IMR-90 (cell line): ENCODE measurements at regions not wholly inside any gene's neighbourhood (a gene's known extent, or its start where the extent isn't known, plus 50 kb on each side); places are given as distances from the start of the nearest gene placed in this dataset.

ENCODE experiments used
- POLR2A ChIP-seq: IDR thresholded peaks from 2 replicates; pipeline ENCODE4 v1.6.1; 2012; ENCODE audit warnings: mild to moderate bottlenecking, low read depth, low read length
- SMC3 ChIP-seq: fragments of 150-350 bp; IDR thresholded peaks from 2 replicates; pipeline ENCODE4 v1.6.1; 2016; ENCODE audit warnings: low read depth, mild to moderate bottlenecking, antibody characterized with exemption, low read length, moderate library complexity
- TF ChIP-seq, protein P1 (sequence below): conservative IDR thresholded peaks from 2 replicates; pipeline ENCODE4 v1.5.1; 2012; ENCODE audit warnings: mild to moderate bottlenecking, low read depth, low read length, improper control_type of control experiment

DNA sequence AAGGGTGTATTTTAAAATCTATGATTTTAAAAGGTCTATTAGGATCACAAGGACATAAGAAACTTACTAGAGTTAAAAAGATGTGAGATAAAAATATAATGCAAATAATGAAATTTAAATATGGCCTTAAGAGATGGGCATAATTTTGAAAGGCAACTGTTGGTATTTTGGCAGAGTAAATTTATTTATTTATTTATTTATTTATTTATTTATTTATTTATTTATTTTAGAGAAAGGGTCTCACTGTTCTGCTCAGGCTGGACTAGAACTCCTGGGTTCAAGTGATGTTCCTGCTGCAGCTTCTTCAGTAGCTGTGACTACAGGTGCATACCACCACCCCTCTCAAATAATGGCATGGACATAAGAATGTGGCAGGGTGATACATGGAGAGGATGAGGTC, 932.1 kb upstream of the LCORL start:
- TF ChIP-seq, protein P1, sequence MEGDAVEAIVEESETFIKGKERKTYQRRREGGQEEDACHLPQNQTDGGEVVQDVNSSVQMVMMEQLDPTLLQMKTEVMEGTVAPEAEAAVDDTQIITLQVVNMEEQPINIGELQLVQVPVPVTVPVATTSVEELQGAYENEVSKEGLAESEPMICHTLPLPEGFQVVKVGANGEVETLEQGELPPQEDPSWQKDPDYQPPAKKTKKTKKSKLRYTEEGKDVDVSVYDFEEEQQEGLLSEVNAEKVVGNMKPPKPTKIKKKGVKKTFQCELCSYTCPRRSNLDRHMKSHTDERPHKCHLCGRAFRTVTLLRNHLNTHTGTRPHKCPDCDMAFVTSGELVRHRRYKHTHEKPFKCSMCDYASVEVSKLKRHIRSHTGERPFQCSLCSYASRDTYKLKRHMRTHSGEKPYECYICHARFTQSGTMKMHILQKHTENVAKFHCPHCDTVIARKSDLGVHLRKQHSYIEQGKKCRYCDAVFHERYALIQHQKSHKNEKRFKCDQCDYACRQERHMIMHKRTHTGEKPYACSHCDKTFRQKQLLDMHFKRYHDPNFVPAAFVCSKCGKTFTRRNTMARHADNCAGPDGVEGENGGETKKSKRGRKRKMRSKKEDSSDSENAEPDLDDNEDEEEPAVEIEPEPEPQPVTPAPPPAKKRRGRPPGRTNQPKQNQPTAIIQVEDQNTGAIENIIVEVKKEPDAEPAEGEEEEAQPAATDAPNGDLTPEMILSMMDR = no peak
- TF ChIP-seq POLR2A (no peak), SMC3 (no peak)
